H9 (cell line): ENCODE measurements at regions not wholly inside any gene's neighbourhood (a gene's known extent, or its start where the extent isn't known, plus 50 kb on each side); places are given as distances from the start of the nearest gene placed in this dataset.

Experiments
- DNase-seq: peaks from one replicate; pipeline ENCODE4 v3.0.0-alpha.2; 2017
- H2AFZ ChIP-seq: one replicate; pipeline ENCODE4 v1.6.1; 2013; ENCODE audit warnings: mild to moderate bottlenecking, low read length, control low read depth, moderate library complexity
- H2AK5ac ChIP-seq: 2 replicates; pipeline ENCODE4 v1.6.1; 2013; ENCODE audit warnings: low read length, control low read depth, mixed read lengths; ENCODE audit not compliant: insufficient read length
- H2BK120ac ChIP-seq: one replicate; pipeline ENCODE4 v1.6.1; 2013; ENCODE audit warnings: low read depth, mild to moderate bottlenecking, low read length, control low read depth, inconsistent platforms; ENCODE audit not compliant: poor library complexity, severe bottlenecking
- H2BK12ac ChIP-seq: 2 replicates; pipeline ENCODE4 v1.6.1; 2013; ENCODE audit warnings: low read length, control low read depth, mixed read lengths, low read depth; ENCODE audit not compliant: insufficient read length
- H2BK15ac ChIP-seq: 2 replicates; pipeline ENCODE4 v1.6.1; 2013; ENCODE audit warnings: low read depth, low read length, control low read depth
- H2BK20ac ChIP-seq: one replicate; pipeline ENCODE4 v1.6.1; 2013; ENCODE audit warnings: low read depth, mild to moderate bottlenecking, low read length, control low read depth, inconsistent platforms; ENCODE audit not compliant: poor library complexity, severe bottlenecking
- H2BK5ac ChIP-seq: 2 replicates; pipeline ENCODE4 v1.6.1; 2013; ENCODE audit warnings: low read length, control low read depth, mixed read lengths; ENCODE audit not compliant: insufficient read length
- H3K14ac ChIP-seq: 2 replicates; pipeline ENCODE4 v1.6.1; 2013; ENCODE audit warnings: low read length, control low read depth; ENCODE audit not compliant: insufficient read depth
- H3K18ac ChIP-seq: 2 replicates; pipeline ENCODE4 v1.6.1; 2013; ENCODE audit warnings: low read depth, mild to moderate bottlenecking, mixed read lengths, low read length, control low read depth; ENCODE audit not compliant: insufficient read length
- H3K23ac ChIP-seq: 2 replicates; pipeline ENCODE4 v1.6.1; 2013; ENCODE audit warnings: low read length, control low read depth, mixed read lengths, low read depth; ENCODE audit not compliant: insufficient read length
- H3K23me2 ChIP-seq: 2 replicates; pipeline ENCODE4 v1.6.1; 2013; ENCODE audit warnings: low read depth, mild to moderate bottlenecking, mixed read lengths, low read length, control low read depth; ENCODE audit not compliant: insufficient read length, poor library complexity, severe bottlenecking
- H3K27ac ChIP-seq: 2 replicates; pipeline ENCODE4 v1.5.1; 2013; ENCODE audit warnings: low read length, control low read depth, mixed read lengths, low read depth; ENCODE audit not compliant: insufficient read length
- H3K27me3 ChIP-seq: 2 replicates; pipeline ENCODE4 v1.6.1; 2013; ENCODE audit warnings: low read length, control low read depth, inconsistent platforms; ENCODE audit not compliant: insufficient read depth
- H3K4ac ChIP-seq: 2 replicates; pipeline ENCODE4 v1.6.1; 2013; ENCODE audit warnings: low read depth, mild to moderate bottlenecking, control low read depth, inconsistent platforms, low read length, moderate library complexity
- H3K4me1 ChIP-seq: 2 replicates; pipeline ENCODE4 v1.6.1; 2013; ENCODE audit warnings: low read length, control low read depth, inconsistent platforms; ENCODE audit not compliant: insufficient read depth
- H3K4me2 ChIP-seq: 2 replicates; pipeline ENCODE4 v1.6.1; 2013; ENCODE audit warnings: low read length, control low read depth, mixed read lengths; ENCODE audit not compliant: insufficient read length, insufficient read depth
- H3K56ac ChIP-seq: 2 replicates; pipeline ENCODE4 v1.6.1; 2013; ENCODE audit warnings: low read depth, mild to moderate bottlenecking, mixed read lengths, low read length, control low read depth; ENCODE audit not compliant: insufficient read length
- H3K79me1 ChIP-seq: 2 replicates; pipeline ENCODE4 v1.6.1; 2013; ENCODE audit warnings: low read depth, mild to moderate bottlenecking, moderate library complexity, low read length, control low read depth, inconsistent platforms; ENCODE audit not compliant: insufficient read depth, poor library complexity, severe bottlenecking
- H3K79me2 ChIP-seq: 2 replicates; pipeline ENCODE4 v1.6.1; 2013; ENCODE audit warnings: low read length, control low read depth, inconsistent platforms; ENCODE audit not compliant: insufficient read depth
- H3K9ac ChIP-seq: 2 replicates; pipeline ENCODE4 v1.6.1; 2013; ENCODE audit warnings: low read length, control low read depth, mixed read lengths; ENCODE audit not compliant: insufficient read length; ENCODE audit errors: extremely low read depth
- H3K9me3 ChIP-seq: one replicate; pipeline ENCODE4 v1.6.1; 2013; ENCODE audit warnings: low read depth, low read length, inconsistent platforms; ENCODE audit not compliant: control insufficient read depth
- H3T11ph ChIP-seq: one replicate; pipeline ENCODE4 v1.6.1; 2013; ENCODE audit warnings: mild to moderate bottlenecking, low read length, control low read depth, inconsistent platforms
- H4K20me1 ChIP-seq: one replicate; pipeline ENCODE4 v1.6.1; 2013; ENCODE audit not compliant: control insufficient read depth, insufficient read length, insufficient read depth
- H4K5ac ChIP-seq: 2 replicates; pipeline ENCODE4 v1.6.1; 2013; ENCODE audit warnings: low read depth, mild to moderate bottlenecking, mixed read lengths, low read length, control low read depth; ENCODE audit not compliant: insufficient read length
- H4K8ac ChIP-seq: replicated peaks from 2 replicates; pipeline ENCODE4 v1.6.1; 2013; ENCODE audit warnings: low read length, control low read depth, mixed read lengths, low read depth; ENCODE audit not compliant: insufficient read length
- H4K91ac ChIP-seq: 2 replicates; pipeline ENCODE4 v1.6.1; 2013; ENCODE audit warnings: low read depth, mild to moderate bottlenecking, moderate library complexity, mixed read lengths, low read length, control low read depth; ENCODE audit not compliant: insufficient read length
- H3K27ac Mint-ChIP-seq, 3 experiments: 2 replicates in 2 of 3; 3 replicates in 1 of 3; pipeline ENCODE4 v1.8.0; 2020 to 2021; ENCODE audit warnings: mixed read lengths in 3 of 3, mild to moderate bottlenecking in 1 of 3, moderate library complexity in 1 of 3
- H3K27me3 Mint-ChIP-seq: 2 replicates; pipeline ENCODE4 v1.8.0; 2021; ENCODE audit warnings: low read depth, mild to moderate bottlenecking, moderate library complexity, mixed read lengths
- H3K36me3 Mint-ChIP-seq, 3 experiments: 2 replicates in 2 of 3; 3 replicates in 1 of 3; pipeline ENCODE4 v1.8.0; 2020 to 2021; ENCODE audit warnings: low read depth in 3 of 3, mixed read lengths in 3 of 3; ENCODE audit not compliant: insufficient read depth in 1 of 3
- H3K4me1 Mint-ChIP-seq, 2 experiments: 2 replicates each; pipeline ENCODE4 v1.8.0; 2020; ENCODE audit warnings: mixed read lengths in 2 of 2
- H3K4me3 Mint-ChIP-seq, 2 experiments: 2 replicates in 1 of 2; 3 replicates in 1 of 2; pipeline ENCODE4 v1.8.0; 2020 to 2021; ENCODE audit warnings: mild to moderate bottlenecking in 2 of 2, mixed read lengths in 2 of 2, moderate library complexity in 1 of 2
- H3K9me3 Mint-ChIP-seq, 2 experiments: 2 replicates in 1 of 2; 3 replicates in 1 of 2; pipeline ENCODE4 v1.8.0; 2020; ENCODE audit warnings: mild to moderate bottlenecking in 2 of 2, mixed read lengths in 2 of 2, moderate library complexity in 1 of 2
- CTCF ChIP-seq: fragments of 200-600 bp; sonication (generic); conservative IDR thresholded peaks from 3 replicates; pipeline ENCODE4 v1.8.0; 2021; ENCODE audit warnings: antibody characterized with exemption, mild to moderate bottlenecking
- WGBS: extraction: QIAGEN DNeasy Blood & Tissue Kit; methylation state at CpG from one replicate; pipeline ENCODE4 v1.1.7; 2013; ENCODE audit warnings: missing lambda C conversion rate, low lambda C conversion rate, mixed read lengths; ENCODE audit not compliant: insufficient read length; ENCODE audit errors: extremely low coverage; 5-methylcytosine and 5-hydroxymethylcytosine counted together

- no peak overlapping the region for H3K9ac ChIP-seq
- H3K27ac ChIP-seq, result no peak overlapping the region
- no peaks in the 10 kb centered on the region for H3K79me2 ChIP-seq
- DNase-seq, result peak; percentile 18
- no peak overlapping the region for H2BK12ac ChIP-seq
- no peak overlapping the region for H3K4me2 ChIP-seq
- H2AFZ ChIP-seq, result no peak overlapping the region
- H3K27me3 ChIP-seq, result no peaks in the 10 kb centered on the region
- H3K4me1 Mint-ChIP-seq, result peaks cover 16 to 22% of the 10 kb centered on the region in 2 experiments
- peaks cover 3% of the 10 kb centered on the region for H3K27me3 Mint-ChIP-seq
- no peak for TF ChIP-seq CTCF
- no peak overlapping the region for H2BK15ac ChIP-seq
- no CpG with 5 or more reads among the region's 12 CpGs for WGBS
- H3K36me3 Mint-ChIP-seq, result no peaks in the 10 kb centered on the region
- no peaks in the 10 kb centered on the region for H3K23me2 ChIP-seq
- no peak overlapping the region for H4K91ac ChIP-seq
- H3K18ac ChIP-seq, result no peak overlapping the region
- H3K9me3 ChIP-seq, result no peaks in the 10 kb centered on the region
- H4K5ac ChIP-seq, result no peak overlapping the region
- no peak overlapping the region for H3K27ac Mint-ChIP-seq
- no peak overlapping the region for H2AK5ac ChIP-seq
- H3K4me3 Mint-ChIP-seq, result no peak overlapping the region
- H3K56ac ChIP-seq, result no peak overlapping the region
- no peak overlapping the region for H2BK120ac ChIP-seq
- no peak overlapping the region for H3K23ac ChIP-seq
- H3K9me3 Mint-ChIP-seq, result no peaks in the 10 kb centered on the region
- H3K14ac ChIP-seq, result no peak overlapping the region
- H3K4me1 ChIP-seq, result no peaks in the 10 kb centered on the region
- H4K20me1 ChIP-seq, result no peaks in the 10 kb centered on the region
- no peaks in the 10 kb centered on the region for H3K79me1 ChIP-seq
- no peak overlapping the region for H3K4ac ChIP-seq
- H2BK20ac ChIP-seq, result no peak overlapping the region
- H4K8ac ChIP-seq, result no peak overlapping the region
- H3T11ph ChIP-seq, result no peak overlapping the region
- H2BK5ac ChIP-seq, result no peak overlapping the region
Observed at GRCh38 chr15:31271711-31272557, 54.7 kb upstream of the KLF13 start.
